ENCODE measurements at regions not wholly inside any gene's neighbourhood (a gene's known extent, or its start where the extent isn't known, plus 50 kb on each side); places are given as distances from the start of the nearest gene placed in this dataset.

DNA sequence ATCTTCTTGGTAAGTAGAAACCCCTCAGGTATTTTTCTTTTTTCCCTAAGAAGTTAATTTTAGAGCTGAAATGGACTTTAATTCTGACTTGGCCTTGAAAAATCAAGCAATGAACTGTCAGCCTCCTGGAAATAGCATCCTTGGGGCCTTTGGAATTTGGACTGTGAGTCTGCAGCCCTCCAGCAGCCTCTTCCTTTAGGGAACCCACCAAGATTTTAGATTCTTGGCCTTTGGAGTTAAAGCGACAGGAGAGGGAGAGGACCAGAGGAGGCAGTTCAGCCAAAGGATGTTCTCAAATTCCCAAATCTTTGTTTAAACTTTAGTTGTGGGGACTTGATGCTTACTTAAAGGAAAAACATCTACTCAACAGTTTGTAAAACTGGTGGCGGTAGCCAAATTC is 288.6 kb downstream of the AACS start:
- Histone ChIP-seq H3K4me3 (no peak overlapping the region), H3K27ac (no peak overlapping the region), H3K9me3 (peaks cover 0 to 3% (median 0%) of the 10 kb centered on the region in 4 donors), H3K36me3 (no peaks in the 10 kb centered on the region), H3K27me3 (no peaks in the 10 kb centered on the region), H3K4me1 (no peaks in the 10 kb centered on the region)
- TF ChIP-seq, protein P1, sequence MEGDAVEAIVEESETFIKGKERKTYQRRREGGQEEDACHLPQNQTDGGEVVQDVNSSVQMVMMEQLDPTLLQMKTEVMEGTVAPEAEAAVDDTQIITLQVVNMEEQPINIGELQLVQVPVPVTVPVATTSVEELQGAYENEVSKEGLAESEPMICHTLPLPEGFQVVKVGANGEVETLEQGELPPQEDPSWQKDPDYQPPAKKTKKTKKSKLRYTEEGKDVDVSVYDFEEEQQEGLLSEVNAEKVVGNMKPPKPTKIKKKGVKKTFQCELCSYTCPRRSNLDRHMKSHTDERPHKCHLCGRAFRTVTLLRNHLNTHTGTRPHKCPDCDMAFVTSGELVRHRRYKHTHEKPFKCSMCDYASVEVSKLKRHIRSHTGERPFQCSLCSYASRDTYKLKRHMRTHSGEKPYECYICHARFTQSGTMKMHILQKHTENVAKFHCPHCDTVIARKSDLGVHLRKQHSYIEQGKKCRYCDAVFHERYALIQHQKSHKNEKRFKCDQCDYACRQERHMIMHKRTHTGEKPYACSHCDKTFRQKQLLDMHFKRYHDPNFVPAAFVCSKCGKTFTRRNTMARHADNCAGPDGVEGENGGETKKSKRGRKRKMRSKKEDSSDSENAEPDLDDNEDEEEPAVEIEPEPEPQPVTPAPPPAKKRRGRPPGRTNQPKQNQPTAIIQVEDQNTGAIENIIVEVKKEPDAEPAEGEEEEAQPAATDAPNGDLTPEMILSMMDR (IDR thresholded peaks at IDR 0.05) = no peak
- TF ChIP-seq POLR2A (IDR thresholded peaks at IDR 0.05) = no peak
- DNase-seq = no peak

DNA sequence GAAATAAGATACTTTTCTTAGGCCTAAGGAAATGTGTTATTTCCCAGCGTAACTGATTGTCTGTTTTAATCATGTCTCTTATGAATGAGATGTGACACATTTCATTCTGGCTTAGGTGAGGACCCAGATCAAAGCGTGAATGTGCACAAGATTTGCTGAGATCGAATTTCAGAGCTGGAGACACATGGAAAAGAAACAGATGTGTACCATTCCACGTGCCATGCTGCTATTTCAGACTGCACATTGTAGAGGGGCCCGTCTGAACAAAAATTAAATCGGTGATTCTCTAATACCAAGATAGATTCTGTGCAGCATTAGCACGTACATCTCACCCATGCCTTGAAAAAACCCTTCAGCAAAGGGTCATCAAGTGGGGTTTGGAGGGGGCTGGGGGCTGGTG is 290.4 kb downstream of the AACS start:
- Histone ChIP-seq H3K27ac (no peak overlapping the region), H3K36me3 (no peaks in the 10 kb centered on the region), H3K27me3 (no peaks in the 10 kb centered on the region), H3K4me3 (no peak overlapping the region), H3K4me1 (no peaks in the 10 kb centered on the region), H3K9me3 (peaks cover 0 to 3% (median 0%) of the 10 kb centered on the region in 4 donors)
- TF ChIP-seq, protein P1 (IDR thresholded peaks at IDR 0.05) = no peak
- no peak for TF ChIP-seq POLR2A (IDR thresholded peaks at IDR 0.05)
- no peak for DNase-seq

DNA sequence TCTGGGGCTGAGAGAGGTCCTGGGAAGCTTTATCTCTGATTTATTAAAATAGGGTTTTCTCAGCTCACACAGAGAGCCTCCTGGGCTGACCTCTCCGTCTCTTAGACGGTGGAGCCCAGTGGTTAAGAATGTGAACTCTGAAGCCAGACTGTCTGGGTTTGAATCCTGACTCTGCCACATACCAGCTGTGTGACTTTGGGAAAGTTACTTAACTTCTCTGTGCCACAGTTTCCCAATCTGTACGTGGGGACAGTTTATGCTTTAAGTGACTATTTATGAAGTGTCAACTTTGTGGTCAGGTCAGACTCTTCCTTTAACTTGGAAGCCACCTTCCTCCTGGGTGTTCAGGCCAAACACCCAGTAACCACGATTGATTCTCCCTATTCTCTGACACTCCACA is 290.9 kb downstream of the AACS start:
- no peak overlapping the region for H3K27ac ChIP-seq
- H3K4me3 ChIP-seq = no peak overlapping the region
- no peaks in the 10 kb centered on the region for H3K4me1 ChIP-seq
- no peaks in the 10 kb centered on the region for H3K27me3 ChIP-seq
- H3K36me3 ChIP-seq = no peaks in the 10 kb centered on the region
- TF ChIP-seq, protein P1 (IDR thresholded peaks at IDR 0.05) = no peak
- no peak for TF ChIP-seq POLR2A (IDR thresholded peaks at IDR 0.05)
- no peak for DNase-seq
- peaks cover 0 to 3% (median 0%) of the 10 kb centered on the region in 4 donors for H3K9me3 ChIP-seq

DNA sequence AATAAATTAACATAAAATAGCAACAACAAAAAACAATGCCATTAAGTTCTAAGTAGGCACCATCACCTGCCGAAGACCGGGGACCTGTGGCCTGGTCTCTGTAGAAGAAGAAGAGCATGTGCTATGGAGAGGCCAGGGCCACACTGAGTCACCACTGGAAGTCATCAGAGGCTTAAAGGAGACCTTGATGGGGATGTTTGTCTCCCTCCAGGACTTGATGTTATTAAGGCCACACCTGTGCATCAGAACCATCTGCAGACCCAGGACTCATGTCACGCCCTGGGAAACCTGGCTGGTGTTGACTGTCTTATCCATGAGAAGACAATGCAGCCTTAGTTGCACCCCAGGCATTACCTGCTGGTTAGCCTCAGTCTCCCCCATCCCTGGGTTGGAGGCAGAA is 292.3 kb downstream of the AACS start:
- H3K4me1 ChIP-seq = no peaks in the 10 kb centered on the region
- H3K27ac ChIP-seq = no peak overlapping the region
- TF ChIP-seq POLR2A (IDR thresholded peaks at IDR 0.05) = no peak
- TF ChIP-seq, protein P1 (IDR thresholded peaks at IDR 0.05) = no peak
- no peaks in the 10 kb centered on the region for H3K27me3 ChIP-seq
- H3K36me3 ChIP-seq = no peaks in the 10 kb centered on the region
- H3K4me3 ChIP-seq = no peak overlapping the region
- no peak for DNase-seq
- peaks cover 0 to 2% (median 0%) of the 10 kb centered on the region in 4 donors for H3K9me3 ChIP-seq

DNA sequence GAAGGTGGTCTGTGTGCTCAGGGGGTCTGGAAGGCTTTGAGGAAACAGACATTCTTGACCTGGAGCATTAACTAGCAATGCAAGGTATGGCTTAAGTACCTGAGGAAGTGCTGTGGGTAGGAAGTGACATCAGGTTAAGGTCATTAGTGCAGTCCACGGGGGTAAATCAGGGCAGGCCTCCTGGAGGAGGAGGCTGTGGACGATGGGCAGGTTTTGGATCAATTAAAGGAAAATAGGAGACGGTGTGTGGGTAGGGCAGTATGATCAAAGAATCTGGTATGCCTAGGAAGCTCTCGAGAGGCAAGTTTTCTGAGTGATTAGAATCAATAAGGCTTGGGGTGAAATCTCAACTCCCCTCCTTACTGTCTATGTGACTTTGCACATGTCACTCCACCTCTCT is 295.3 kb downstream of the AACS start:
- Histone ChIP-seq H3K4me1 (no peaks in the 10 kb centered on the region), H3K27me3 (no peaks in the 10 kb centered on the region), H3K36me3 (no peaks in the 10 kb centered on the region), H3K27ac (no peak overlapping the region), H3K4me3 (no peak overlapping the region), H3K9me3 (no peaks in the 10 kb centered on the region)
- no peak for TF ChIP-seq POLR2A (IDR thresholded peaks at IDR 0.05)
- TF ChIP-seq, protein P1 (IDR thresholded peaks at IDR 0.05) = no peak
- no peak for DNase-seq

DNA sequence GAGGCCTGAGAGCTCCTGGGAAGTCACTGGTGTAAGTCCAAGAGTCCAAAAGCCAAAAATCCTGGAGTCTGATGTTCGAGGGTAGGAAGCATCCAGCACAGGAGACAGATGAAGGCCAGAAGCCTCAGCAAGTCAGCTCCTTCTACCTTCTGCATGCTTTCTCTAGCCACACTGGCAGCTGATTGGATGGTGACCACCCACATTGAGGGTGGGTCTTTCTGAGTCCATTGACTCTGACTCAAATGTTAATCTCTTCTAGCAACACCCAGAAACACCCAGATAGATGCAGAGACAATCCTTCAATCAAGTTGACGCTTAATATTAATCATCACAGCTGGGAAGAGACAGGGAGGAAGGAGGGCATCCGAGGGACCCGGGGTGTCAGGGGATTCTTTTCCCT is 305.8 kb downstream of the AACS start:
- DNase-seq = no peak
- Histone ChIP-seq H3K27me3 (no peaks in the 10 kb centered on the region), H3K27ac (no peak overlapping the region), H3K36me3 (no peaks in the 10 kb centered on the region), H3K4me1 (no peaks in the 10 kb centered on the region), H3K4me3 (no peak overlapping the region), H3K9me3 (no peaks in the 10 kb centered on the region)
- TF ChIP-seq, protein P1 (IDR thresholded peaks at IDR 0.05) = no peak
- TF ChIP-seq POLR2A (IDR thresholded peaks at IDR 0.05) = no peak
